H1 (cell line): ENCODE measurements at regions not wholly inside any gene's neighbourhood (a gene's known extent, or its start where the extent isn't known, plus 50 kb on each side); places are given as distances from the start of the nearest gene placed in this dataset.

Source experiments
- CTCF ChIA-PET: fragments of 300-600 bp; sonication (Branson Sonifier 250); formaldehyde crosslinking; loops from one replicate; lab custom pipeline; 2021; ENCODE audit not compliant: partially characterized antibody; lab: Charles Lee
- POLR2A ChIA-PET: fragments of 300-600 bp; sonication (Branson Sonifier 250); formaldehyde crosslinking; loops from one replicate; lab custom pipeline; 2021; ENCODE audit warnings: inconsistent platforms; ENCODE audit not compliant: partially characterized antibody; lab: Charles Lee
- DNase-seq, 2 experiments: peaks; one replicate each; pipeline versions ENCODE4 v3.0.0 to v3.0.0-alpha.2; 2010 to 2022; ENCODE audit warnings: low spot score in 2 of 2, low read depth in 1 of 2, mixed read lengths in 1 of 2
- FAIRE-seq: peaks from 2 replicates; lab custom pipeline; 2011; peaks lifted over from hg19 to GRCh38; lab: Jason Lieb, UNC
- H2AFZ ChIP-seq: 2 replicates; pipeline ENCODE4 v1.8.1; 2012; ENCODE audit warnings: low read length, inconsistent platforms
- H2AK5ac ChIP-seq: 2 replicates; pipeline ENCODE4 v1.6.1; 2013; ENCODE audit warnings: low read depth, low read length
- H2BK120ac ChIP-seq: replicated peaks from 2 replicates; pipeline ENCODE3; 2013; ENCODE audit warnings: low read depth, low read length, inconsistent platforms
- H2BK12ac ChIP-seq: 2 replicates; pipeline ENCODE4 v1.6.1; 2013; ENCODE audit warnings: low read depth, low read length
- H2BK15ac ChIP-seq: 2 replicates; pipeline ENCODE4 v1.6.1; 2013; ENCODE audit warnings: low read length
- H2BK20ac ChIP-seq: 2 replicates; pipeline ENCODE4 v1.6.1; 2013; ENCODE audit warnings: low read length
- H2BK5ac ChIP-seq: 2 replicates; pipeline ENCODE4 v1.6.1; 2013; ENCODE audit warnings: low read depth, low read length
- H3K14ac ChIP-seq: 2 replicates; pipeline ENCODE4 v1.6.1; 2013; ENCODE audit warnings: inconsistent platforms; ENCODE audit not compliant: insufficient read length
- H3K18ac ChIP-seq: 2 replicates; pipeline ENCODE4 v1.6.1; 2013; ENCODE audit warnings: low read length; ENCODE audit errors: extremely low read depth
- H3K23ac ChIP-seq: 2 replicates; pipeline ENCODE4 v1.6.1; 2013; ENCODE audit warnings: inconsistent platforms; ENCODE audit not compliant: insufficient read length
- H3K23me2 ChIP-seq: 2 replicates; pipeline ENCODE4 v1.6.1; 2013; ENCODE audit warnings: low read depth, low read length
- H3K27ac ChIP-seq: 2 replicates; pipeline ENCODE4 v1.6.1; 2011; ENCODE audit warnings: low read depth, low read length, inconsistent platforms
- H3K27me3 ChIP-seq, 4 experiments: replicated peaks in 1 of 4; 1 replicate in 1 of 4; 2 replicates in 3 of 4; pipeline versions ENCODE4 v1.6.1 to v1.8.1; 2011 to 2013; ENCODE audit warnings: low read length in 3 of 4, mild to moderate bottlenecking in 3 of 4, inconsistent platforms in 2 of 4, mixed read lengths in 2 of 4, moderate library complexity in 1 of 4; ENCODE audit not compliant: control insufficient read depth in 3 of 4, insufficient read depth in 3 of 4; ENCODE audit errors: extremely low read depth in 1 of 4
- H3K36me3 ChIP-seq, 4 experiments: 2 replicates each; pipeline versions ENCODE4 v1.6.1 to v1.8.1; 2011 to 2013; ENCODE audit warnings: mild to moderate bottlenecking in 4 of 4, low read length in 3 of 4, moderate library complexity in 2 of 4, control low read depth in 1 of 4, inconsistent platforms in 1 of 4; ENCODE audit not compliant: insufficient read depth in 4 of 4, control insufficient read depth in 2 of 4
- H3K4ac ChIP-seq: replicated peaks from 2 replicates; pipeline ENCODE3; 2013; ENCODE audit warnings: low read length, low read depth, mixed read lengths, inconsistent platforms; ENCODE audit not compliant: insufficient read length
- H3K4me1 ChIP-seq, 4 experiments: replicated peaks in 1 of 4; 1 replicate in 1 of 4; 2 replicates in 3 of 4; pipeline versions ENCODE4 v1.6.1 to v1.8.1; 2011 to 2013; ENCODE audit warnings: low read length in 3 of 4, inconsistent platforms in 2 of 4, mixed read lengths in 1 of 4; ENCODE audit not compliant: insufficient read depth in 4 of 4, control insufficient read depth in 3 of 4
- H3K4me2 ChIP-seq, 2 experiments: 2 replicates each; pipeline versions ENCODE4 v1.6.1 to v1.8.1; 2011 to 2013; ENCODE audit warnings: low read depth in 2 of 2, low read length in 2 of 2, control low read depth in 1 of 2, inconsistent platforms in 1 of 2, mild to moderate bottlenecking in 1 of 2; ENCODE audit not compliant: insufficient read depth in 1 of 2
- H3K4me3 ChIP-seq, 4 experiments: fragments of 200-600, 300-600 bp in 1 of 4; sonication (generic), shearing (Covaris generic), sonication (Bioruptor Twin) in 1 of 4; 2 replicates each; pipeline versions ENCODE4 v1.5.1 to v1.8.1; 2011 to 2016; ENCODE audit warnings: low read length in 4 of 4, low read depth in 3 of 4, control low read depth in 2 of 4, inconsistent platforms in 2 of 4, mild to moderate bottlenecking in 2 of 4, mixed read lengths in 1 of 4, moderate library complexity in 1 of 4; ENCODE audit not compliant: insufficient read depth in 2 of 4; ENCODE audit errors: extremely low read depth in 1 of 4
- H3K56ac ChIP-seq: replicated peaks from 2 replicates; pipeline ENCODE3; 2013; ENCODE audit warnings: low read depth, mild to moderate bottlenecking, mixed read lengths, low read length, inconsistent platforms; ENCODE audit not compliant: insufficient read length
- H3K79me1 ChIP-seq: 2 replicates; pipeline ENCODE4 v1.6.1; 2013; ENCODE audit warnings: low read depth, low read length, control low read depth
- H3K79me2 ChIP-seq, 2 experiments: 2 replicates each; pipeline versions ENCODE4 v1.6.1 to v1.8.1; 2012 to 2013; ENCODE audit warnings: low read length in 2 of 2, mild to moderate bottlenecking in 2 of 2, inconsistent platforms in 1 of 2; ENCODE audit not compliant: insufficient read depth in 2 of 2, control insufficient read depth in 1 of 2
- H3K9ac ChIP-seq, 4 experiments: replicated peaks in 1 of 4; 1 replicate in 1 of 4; 2 replicates in 3 of 4; pipeline versions ENCODE4 v1.6.1 to v1.8.1; 2011 to 2013; ENCODE audit warnings: low read depth in 3 of 4, low read length in 3 of 4, control low read depth in 2 of 4, mild to moderate bottlenecking in 2 of 4, moderate library complexity in 2 of 4, inconsistent platforms in 1 of 4; ENCODE audit errors: extremely low read depth in 1 of 4
- H3K9me3 ChIP-seq, 2 experiments: 2 replicates each; pipeline versions ENCODE4 v1.6.1 to v1.8.1; 2012 to 2013; ENCODE audit warnings: mild to moderate bottlenecking in 2 of 2, moderate library complexity in 2 of 2, control low read depth in 1 of 2, inconsistent platforms in 1 of 2, low read depth in 1 of 2, low read length in 1 of 2, mixed read lengths in 1 of 2; ENCODE audit not compliant: insufficient read depth in 2 of 2
- H4K20me1 ChIP-seq, 2 experiments: replicated peaks in 1 of 2; 2 replicates each; pipeline versions ENCODE3 to v1.8.1; 2011 to 2013; ENCODE audit warnings: inconsistent platforms in 2 of 2, low read length in 2 of 2, mild to moderate bottlenecking in 1 of 2; ENCODE audit not compliant: insufficient read depth in 2 of 2, control insufficient read depth in 1 of 2
- H4K5ac ChIP-seq: 2 replicates; pipeline ENCODE4 v1.6.1; 2013; ENCODE audit warnings: low read length, low read depth, mixed read lengths, inconsistent platforms; ENCODE audit not compliant: insufficient read length
- H4K8ac ChIP-seq: 2 replicates; pipeline ENCODE4 v1.8.0; 2013; ENCODE audit warnings: mild to moderate bottlenecking, moderate library complexity, low read length, inconsistent platforms; ENCODE audit not compliant: insufficient read depth; ENCODE audit errors: extremely low read depth
- H4K91ac ChIP-seq: replicated peaks from 2 replicates; pipeline ENCODE3; 2013; ENCODE audit warnings: low read length, mixed read lengths, inconsistent platforms; ENCODE audit not compliant: insufficient read length
- BACH1 ChIP-seq: IDR thresholded peaks from 2 replicates; pipeline ENCODE4 v1.6.1; 2012; ENCODE audit warnings: low read length, improper control_type of control experiment
- PHF8 ChIP-seq: fragments of 200-600 bp; sonication (generic); conservative IDR thresholded peaks from 2 replicates; pipeline ENCODE4 v1.7.1; 2012; ENCODE audit warnings: low read depth, mild to moderate bottlenecking, inconsistent platforms, low read length, moderate library complexity
- SAP30 ChIP-seq: fragments of 300-600 bp; sonication (generic); IDR thresholded peaks from 2 replicates; pipeline ENCODE4 v1.7.1; 2012; ENCODE audit warnings: low read length, moderate library complexity, mild to moderate bottlenecking, inconsistent platforms; ENCODE audit not compliant: insufficient read depth, insufficient replicate concordance
- WGBS, 2 experiments: shearing (Covaris generic) in 1 of 2; methylation state at CpG; one replicate each; pipeline versions ENCODE4 v1.1.6 to v1.1.7; 2013 to 2015; ENCODE audit warnings: low lambda C conversion rate in 2 of 2, mixed read lengths in 2 of 2, inconsistent platforms in 1 of 2, low coverage in 1 of 2, missing lambda C conversion rate in 1 of 2; ENCODE audit not compliant: insufficient replicate concordance in 2 of 2, insufficient coverage in 1 of 2, insufficient read length in 1 of 2; ENCODE audit errors: extremely low coverage in 1 of 2, missing lambda C conversion rate in 1 of 2; 5-methylcytosine and 5-hydroxymethylcytosine counted together

DNA sequence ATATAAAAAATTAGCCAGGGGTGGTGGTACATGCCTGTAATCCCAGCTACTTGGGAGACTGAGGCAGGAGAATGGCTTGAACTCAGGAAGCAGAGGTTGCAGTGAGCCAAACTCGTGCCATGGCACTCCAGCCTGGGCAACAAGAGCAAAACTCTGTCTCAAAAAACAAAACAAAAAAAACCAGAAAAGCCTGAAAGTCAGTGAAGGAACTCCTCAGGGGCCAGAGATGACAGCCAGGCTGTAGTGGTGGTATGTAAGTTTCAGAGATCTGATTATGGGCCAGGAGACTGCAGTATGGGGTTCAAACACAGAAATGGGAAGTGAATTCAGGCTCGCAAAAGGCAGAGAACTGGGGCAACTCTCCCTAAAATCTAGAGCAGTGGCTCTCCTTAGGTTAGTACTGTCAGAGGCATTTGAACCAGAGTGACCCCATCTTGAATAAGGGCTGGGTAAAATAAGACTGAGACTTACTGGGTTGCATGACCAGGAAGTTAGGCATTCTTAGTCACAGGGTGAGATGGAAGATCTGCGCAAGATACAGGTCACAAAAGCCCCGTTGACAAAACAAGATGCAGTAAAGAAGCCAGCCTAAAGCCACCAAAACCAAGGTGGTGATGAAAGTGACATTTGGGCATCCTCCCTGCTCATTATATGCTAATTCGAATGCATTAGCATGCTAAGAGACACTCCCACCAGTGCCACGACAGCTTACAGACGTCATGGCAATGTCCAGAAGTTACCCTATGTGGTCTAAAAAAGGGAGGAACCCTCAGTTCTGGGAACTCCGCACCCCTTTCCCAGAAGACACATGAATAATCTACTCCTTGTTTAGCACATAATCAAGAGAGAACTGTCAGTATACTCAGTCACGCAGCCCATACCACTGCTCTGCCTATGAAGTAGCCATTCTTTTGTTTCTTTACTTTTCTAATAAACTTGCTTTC, 120.2 kb upstream of the XYLT1 start:
- Histone ChIP-seq H2AK5ac (no peak overlapping the region), H3K79me2 (no peaks in the 10 kb centered on the region), H3K14ac (no peak overlapping the region), H4K8ac (no peak overlapping the region), H3K27ac (no peak overlapping the region), H2BK15ac (no peak overlapping the region), H3K4me2 (no peak overlapping the region), H3K9me3 (peaks cover 0 to 3% of the 10 kb centered on the region in 2 experiments; a peak in 1 of 4 replicates), H3K23me2 (no peaks in the 10 kb centered on the region), H3K4me3 (no peak overlapping the region), H3K56ac (no peak overlapping the region), H3K18ac (no peak overlapping the region), H2AFZ (no peak overlapping the region), H3K4ac (no peak overlapping the region), H3K27me3 (no peaks in the 10 kb centered on the region), H4K20me1 (no peaks in the 10 kb centered on the region), H3K23ac (no peak overlapping the region), H3K9ac (no peak overlapping the region), H3K4me1 (no peaks in the 10 kb centered on the region), H3K79me1 (no peaks in the 10 kb centered on the region), H2BK12ac (no peak overlapping the region), H4K91ac (no peak overlapping the region), H2BK120ac (no peak overlapping the region), H3K36me3 (no peaks in the 10 kb centered on the region), H4K5ac (no peak overlapping the region), H2BK5ac (no peak overlapping the region), H2BK20ac (no peak overlapping the region)
- DNase-seq (no peak), FAIRE-seq (no peak)
- ChIA-PET CTCF (interaction anchor here (1.9 kb wide), 1 partner anchor 20 kb away, joined by 6 read pairs; no protein-coding TSS in a partner anchor), POLR2A (no interaction called here)
- WGBS, 2 experiments, result 92% methylated on average over 9 of the region's 9 CpGs; no CpG with 5 or more reads in 1 of the 2 experiments
- no peak for TF ChIP-seq BACH1
- TF ChIP-seq SAP30, result no peak
- no peak for TF ChIP-seq PHF8
